B cell (primary cell): ENCODE measurements at regions not wholly inside any gene's neighbourhood (a gene's known extent, or its start where the extent isn't known, plus 50 kb on each side); places are given as distances from the start of the nearest gene placed in this dataset.

Experiments used
- ATAC-seq: fragments of 200-7000 bp; cut with Tn5 transposase; one replicate; pipeline ENCODE4 v1.10.0; 2021; ENCODE audit warnings: low read depth, mild to moderate bottlenecking, moderate number of reproducible peaks, moderate library complexity
- CTCF ChIA-PET: fragments of 350-600 bp; sonication (Branson Sonifier 250); formaldehyde crosslinking; loops from one replicate; lab custom pipeline; 2021; ENCODE audit warnings: antibody characterized with exemption, inconsistent platforms; lab: Charles Lee
- POLR2A ChIA-PET: fragments of 350-600 bp; sonication (Branson Sonifier 250); formaldehyde crosslinking; loops from one replicate; lab custom pipeline; 2021; ENCODE audit warnings: antibody characterized with exemption; lab: Charles Lee
- DNase-seq: peaks from one replicate; pipeline ENCODE4 v3.0.0; 2013
- H2AFZ ChIP-seq: 2 replicates; pipeline ENCODE4 v1.6.1; 2012; ENCODE audit warnings: mild to moderate bottlenecking, low read depth, low read length; ENCODE audit not compliant: insufficient read depth, poor library complexity, severe bottlenecking
- H3K27ac ChIP-seq, 2 donors: 1 replicate in 1 of 2; 2 replicates in 1 of 2; pipeline ENCODE4 v1.5.1; 2012 to 2013; ENCODE audit warnings: low read length in 2 of 2, mild to moderate bottlenecking in 2 of 2, moderate library complexity in 1 of 2
- H3K27me3 ChIP-seq, 4 experiments: fragments of 200-600 bp in 1 of 4; sonication (generic) in 1 of 4; replicated peaks in 1 of 4; 1 replicate in 2 of 4; 2 replicates in 2 of 4; pipeline versions ENCODE4 v1.6.1 to v1.7.0; 2013 to 2016; ENCODE audit warnings: low read length in 3 of 4, mild to moderate bottlenecking in 2 of 4, mixed read lengths in 1 of 4, moderate library complexity in 1 of 4; ENCODE audit not compliant: insufficient read depth in 4 of 4, control insufficient read depth in 3 of 4; ENCODE audit errors: control extremely low read depth in 1 of 4
- H3K36me3 ChIP-seq, 2 experiments: replicated peaks in 1 of 2; 1 replicate in 1 of 2; 2 replicates in 1 of 2; pipeline versions ENCODE4 v1.6.1 to v1.7.1; 2013; ENCODE audit warnings: low read length in 1 of 2; ENCODE audit not compliant: insufficient read depth in 2 of 2, control insufficient read depth in 1 of 2; ENCODE audit errors: control extremely low read depth in 1 of 2, extremely low read depth in 1 of 2
- H3K4me1 ChIP-seq, 2 donors: fragments of 200-600 bp in 1 of 2; sonication (generic) in 1 of 2; 1 replicate in 1 of 2; 2 replicates in 1 of 2; pipeline versions ENCODE4 v1.5.1 to v1.6.1; 2013 to 2017; ENCODE audit warnings: low read length in 2 of 2; ENCODE audit not compliant: control insufficient read depth in 2 of 2, insufficient read depth in 2 of 2
- H3K4me2 ChIP-seq: replicated peaks from 2 replicates; pipeline ENCODE3; 2012; ENCODE audit warnings: mild to moderate bottlenecking, low read depth, low read length; ENCODE audit not compliant: poor library complexity, severe bottlenecking
- H3K4me3 ChIP-seq, 5 experiments: fragments of 200-600 bp in 1 of 5; sonication (generic) in 1 of 5; 1 replicate in 3 of 5; 2 replicates in 2 of 5; pipeline versions ENCODE4 v1.5.1 to v1.7.0; 2011 to 2016; ENCODE audit warnings: low read length in 4 of 5, mild to moderate bottlenecking in 4 of 5, low read depth in 2 of 5, control low read depth in 1 of 5, moderate library complexity in 1 of 5; ENCODE audit not compliant: insufficient read depth in 1 of 5; ENCODE audit errors: control extremely low read depth in 1 of 5, extremely low read depth in 1 of 5
- H3K79me2 ChIP-seq: fragments of 200-600 bp; sonication (generic); one replicate; pipeline ENCODE4 v1.6.0; 2016; ENCODE audit warnings: low read length; ENCODE audit not compliant: control insufficient read depth, insufficient read depth
- H3K9ac ChIP-seq: fragments of 200-600 bp; sonication (generic); 2 replicates; pipeline ENCODE4 v1.6.1; 2017; ENCODE audit warnings: mild to moderate bottlenecking, low read length, moderate library complexity
- H3K9me3 ChIP-seq, 3 donors: one replicate each; pipeline versions ENCODE4 v1.6.1 to v1.7.1; 2013; ENCODE audit warnings: low read length in 2 of 3; ENCODE audit not compliant: control insufficient read depth in 2 of 3, insufficient read depth in 1 of 3; ENCODE audit errors: control extremely low read depth in 1 of 3
- H4K20me1 ChIP-seq: 2 replicates; pipeline ENCODE4 v1.6.0; 2012; ENCODE audit warnings: mild to moderate bottlenecking, low read length; ENCODE audit not compliant: insufficient read depth, control insufficient read depth, poor library complexity, severe bottlenecking
- H3K27ac Mint-ChIP-seq: one replicate; pipeline ENCODE4 v1.8.0; 2021; ENCODE audit warnings: mixed read lengths
- H3K27me3 Mint-ChIP-seq: one replicate; pipeline ENCODE4 v1.8.0; 2021; ENCODE audit warnings: mixed read lengths
- H3K4me1 Mint-ChIP-seq: one replicate; pipeline ENCODE4 v1.8.0; 2021; ENCODE audit warnings: mixed read lengths
- H3K4me3 Mint-ChIP-seq: one replicate; pipeline ENCODE4 v1.8.0; 2021; ENCODE audit warnings: mixed read lengths
- H3K9me3 Mint-ChIP-seq: one replicate; pipeline ENCODE4 v1.8.0; 2022; ENCODE audit warnings: mixed read lengths; ENCODE audit not compliant: insufficient read depth
- CTCF ChIP-seq: fragments of 200-600 bp; IDR thresholded peaks from one replicate; pipeline ENCODE4 v1.8.0; 2022; ENCODE audit warnings: antibody characterized with exemption, mild to moderate bottlenecking
- EZH2 ChIP-seq: IDR thresholded peaks from 2 replicates; pipeline ENCODE4 v1.6.1; 2012; ENCODE audit warnings: borderline replicate concordance, low read depth, mild to moderate bottlenecking, moderate library complexity, low read length; ENCODE audit not compliant: insufficient read depth, poor library complexity, severe bottlenecking
- WGBS: methylation state at CpG from one replicate; pipeline ENCODE4 v1.1.5; 2013; ENCODE audit warnings: missing lambda C conversion rate; ENCODE audit not compliant: insufficient coverage; 5-methylcytosine and 5-hydroxymethylcytosine counted together
- intact Hi-C: fragments of 100-400 bp; cut with micrococcal nuclease; formaldehyde crosslinking; loops from one replicate; pipeline ENCODE4 v1.10.0; 2022

- Mint-ChIP-seq H3K9me3 (peaks cover 2% of the 10 kb centered on the region), H3K27me3 (no peaks in the 10 kb centered on the region), H3K27ac (no peak overlapping the region), H3K4me3 (no peak overlapping the region), H3K4me1 (no peaks in the 10 kb centered on the region)
- Histone ChIP-seq H4K20me1 (no peaks in the 10 kb centered on the region), H3K4me2 (no peak overlapping the region), H3K9ac (no peak overlapping the region), H3K79me2 (no peaks in the 10 kb centered on the region), H2AFZ (no peak overlapping the region), H3K4me3 (no peak overlapping the region), H3K27me3 (no peaks in the 10 kb centered on the region), H3K9me3 (no peaks in the 10 kb centered on the region), H3K4me1 (no peaks in the 10 kb centered on the region), H3K36me3 (no peaks in the 10 kb centered on the region), H3K27ac (no peak overlapping the region)
- WGBS = no CpG with 5 or more reads among the region's 1 CpG
- ChIA-PET POLR2A (no interaction called here), CTCF (no interaction called here)
- DNase-seq (no peak), ATAC-seq (no peak)
- intact Hi-C loops = no loop called here
- TF ChIP-seq CTCF (no peak), EZH2 (no peak)
Observed at GRCh38 chr1:187920976-187921375, 1092.2 kb downstream of the PLA2G4A start.

GRCh38 chr1:187921426-187921825 lies 1092.7 kb downstream of the PLA2G4A start:
- intact Hi-C loops = no loop called here
- no CpG with 5 or more reads among the region's 1 CpG for WGBS
- ChIA-PET POLR2A (no interaction called here), CTCF (no interaction called here)
- Mint-ChIP-seq H3K4me1 (no peaks in the 10 kb centered on the region), H3K9me3 (peaks cover 2% of the 10 kb centered on the region), H3K4me3 (no peak overlapping the region), H3K27ac (no peak overlapping the region), H3K27me3 (no peaks in the 10 kb centered on the region)
- Histone ChIP-seq H3K79me2 (no peaks in the 10 kb centered on the region), H3K4me3 (no peak overlapping the region), H3K4me1 (no peaks in the 10 kb centered on the region), H3K9me3 (no peaks in the 10 kb centered on the region), H3K9ac (no peak overlapping the region), H3K36me3 (no peaks in the 10 kb centered on the region), H4K20me1 (no peaks in the 10 kb centered on the region), H3K4me2 (no peak overlapping the region), H3K27me3 (no peaks in the 10 kb centered on the region), H3K27ac (no peak overlapping the region), H2AFZ (no peak overlapping the region)
- TF ChIP-seq CTCF (no peak), EZH2 (no peak)
- DNase-seq (no peak), ATAC-seq (no peak)
